ENCODE measurements at regions not wholly inside any gene's neighbourhood (a gene's known extent, or its start where the extent isn't known, plus 50 kb on each side); places are given as distances from the start of the nearest gene placed in this dataset.

DNA sequence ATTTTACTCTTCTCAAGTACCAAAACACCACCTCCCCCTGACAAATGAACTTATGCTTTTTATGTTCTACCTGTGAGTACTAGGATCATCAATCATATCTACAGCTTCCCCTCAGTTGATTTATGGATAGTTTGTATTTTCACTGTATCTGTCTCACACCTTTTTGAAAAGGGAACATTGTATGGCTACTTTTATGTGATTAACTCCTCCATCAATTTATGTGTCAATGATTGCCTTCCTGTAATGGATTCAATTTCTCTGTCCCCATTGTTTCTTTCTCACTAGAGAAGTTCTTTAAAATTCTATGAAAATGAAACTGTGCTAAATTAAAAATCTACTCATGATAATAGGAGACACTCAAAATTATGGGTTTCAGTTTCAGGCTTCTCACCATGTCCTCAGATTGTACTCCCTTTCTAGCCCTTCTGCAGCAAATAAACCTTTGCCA lies 935.0 kb downstream of the TRIB2 start:
- H3K9me3 ChIP-seq (ENCODE audit: low read depth): peaks cover 10% of the 10 kb centered on the region
- Mint-ChIP-seq H3K27me3 (ENCODE audit: insufficient read depth, low read depth) (peaks cover 7% of the 10 kb centered on the region), H3K4me3 (no peak overlapping the region)

GRCh38 chr2:13652531-13653313 lies 936.0 kb downstream of the TRIB2 start:
- H3K36me3 ChIP-seq: no peaks in the 10 kb centered on the region
- no peak overlapping the region for H2AFZ ChIP-seq (replicated peaks)
- H3K79me2 ChIP-seq (ENCODE audit: low read depth): no peaks in the 10 kb centered on the region
- Mint-ChIP-seq H3K27me3 (ENCODE audit: insufficient read depth, low read depth) (peaks cover 7% of the 10 kb centered on the region), H3K9me3 (no peaks in the 10 kb centered on the region), H3K4me3 (no peak overlapping the region), H3K4me1 (peaks cover 9% of the 10 kb centered on the region), H3K27ac (no peak overlapping the region), H3K36me3 (no peaks in the 10 kb centered on the region)
- H3K4me2 ChIP-seq: no peak overlapping the region
- H3K4me3 ChIP-seq: no peak overlapping the region
- no peaks in the 10 kb centered on the region for H3F3A ChIP-seq (ENCODE audit: low read depth)
- H4K20me1 ChIP-seq (ENCODE audit: low read depth): no peaks in the 10 kb centered on the region
- H3K9ac ChIP-seq: no peak overlapping the region
- no peak overlapping the region for H3K27ac ChIP-seq
- no peaks in the 10 kb centered on the region for H3K4me1 ChIP-seq
- peaks cover under 1% of the 10 kb centered on the region for H3K9me3 ChIP-seq (ENCODE audit: low read depth)
- H3K27me3 ChIP-seq: no peaks in the 10 kb centered on the region
- DNase-seq (ENCODE audit: low spot score): no peak
- TF ChIP-seq EZH2 (IDR thresholded peaks at IDR 0.05) (no peak), EZH2phosphoT487 (IDR thresholded peaks at IDR 0.05) (no peak)
- TF ChIP-seq, protein P1, sequence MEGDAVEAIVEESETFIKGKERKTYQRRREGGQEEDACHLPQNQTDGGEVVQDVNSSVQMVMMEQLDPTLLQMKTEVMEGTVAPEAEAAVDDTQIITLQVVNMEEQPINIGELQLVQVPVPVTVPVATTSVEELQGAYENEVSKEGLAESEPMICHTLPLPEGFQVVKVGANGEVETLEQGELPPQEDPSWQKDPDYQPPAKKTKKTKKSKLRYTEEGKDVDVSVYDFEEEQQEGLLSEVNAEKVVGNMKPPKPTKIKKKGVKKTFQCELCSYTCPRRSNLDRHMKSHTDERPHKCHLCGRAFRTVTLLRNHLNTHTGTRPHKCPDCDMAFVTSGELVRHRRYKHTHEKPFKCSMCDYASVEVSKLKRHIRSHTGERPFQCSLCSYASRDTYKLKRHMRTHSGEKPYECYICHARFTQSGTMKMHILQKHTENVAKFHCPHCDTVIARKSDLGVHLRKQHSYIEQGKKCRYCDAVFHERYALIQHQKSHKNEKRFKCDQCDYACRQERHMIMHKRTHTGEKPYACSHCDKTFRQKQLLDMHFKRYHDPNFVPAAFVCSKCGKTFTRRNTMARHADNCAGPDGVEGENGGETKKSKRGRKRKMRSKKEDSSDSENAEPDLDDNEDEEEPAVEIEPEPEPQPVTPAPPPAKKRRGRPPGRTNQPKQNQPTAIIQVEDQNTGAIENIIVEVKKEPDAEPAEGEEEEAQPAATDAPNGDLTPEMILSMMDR (IDR thresholded peaks at IDR 0.05): no peak

More for the DNA sequence above, 935.0 kb downstream of the TRIB2 start:
- H3K4me2 ChIP-seq: no peak overlapping the region
- H3K4me1 ChIP-seq: no peaks in the 10 kb centered on the region
- H3K27me3 ChIP-seq: no peaks in the 10 kb centered on the region
- peaks cover 9% of the 10 kb centered on the region for H3K4me1 Mint-ChIP-seq
- no peak overlapping the region for H3K9ac ChIP-seq
- no peaks in the 10 kb centered on the region for H4K20me1 ChIP-seq (ENCODE audit: low read depth)
- no peak overlapping the region for H3K27ac Mint-ChIP-seq
- H3K27ac ChIP-seq: no peak overlapping the region
- H3K36me3 ChIP-seq: no peaks in the 10 kb centered on the region
- H3F3A ChIP-seq (ENCODE audit: low read depth): no peaks in the 10 kb centered on the region
- no peak overlapping the region for H2AFZ ChIP-seq (replicated peaks)
- no peaks in the 10 kb centered on the region for H3K36me3 Mint-ChIP-seq
- no peak overlapping the region for H3K4me3 ChIP-seq
- no peak for DNase-seq (ENCODE audit: low spot score)
- H3K79me2 ChIP-seq (ENCODE audit: low read depth): no peaks in the 10 kb centered on the region
- TF ChIP-seq EZH2phosphoT487 (IDR thresholded peaks at IDR 0.05) (no peak), EZH2 (IDR thresholded peaks at IDR 0.05) (no peak)
- TF ChIP-seq, protein P1 (IDR thresholded peaks at IDR 0.05): no peak
- no peaks in the 10 kb centered on the region for H3K9me3 Mint-ChIP-seq

DNA sequence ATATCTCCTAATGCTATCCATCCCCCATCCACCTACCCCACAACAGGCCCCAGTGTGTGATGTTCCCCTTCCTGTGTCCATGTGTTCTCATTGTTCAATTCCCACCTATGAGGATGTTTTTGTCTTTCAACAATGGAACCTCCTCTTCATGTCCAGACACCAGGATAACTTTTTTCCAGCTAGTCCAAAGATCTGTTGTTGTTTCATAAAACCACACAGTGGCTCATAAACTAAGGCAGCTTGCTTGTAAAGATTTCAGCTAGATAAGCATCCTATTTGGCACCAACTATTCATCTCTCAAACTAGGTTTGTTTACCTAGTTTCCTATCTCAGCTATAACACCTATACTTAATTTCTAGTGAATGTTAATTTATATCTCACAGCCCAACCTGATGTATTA lies 937.7 kb downstream of the TRIB2 start:
- no peaks in the 10 kb centered on the region for H4K20me1 ChIP-seq (ENCODE audit: low read depth)
- no peak overlapping the region for H2AFZ ChIP-seq (replicated peaks)
- TF ChIP-seq EZH2phosphoT487 (IDR thresholded peaks at IDR 0.05) (no peak), EZH2 (IDR thresholded peaks at IDR 0.05) (no peak)
- TF ChIP-seq, protein P1 (IDR thresholded peaks at IDR 0.05): no peak
- H3K79me2 ChIP-seq (ENCODE audit: low read depth): no peaks in the 10 kb centered on the region
- H3K4me3 Mint-ChIP-seq: no peak overlapping the region
- H3K4me1 ChIP-seq: no peaks in the 10 kb centered on the region
- H3K4me3 ChIP-seq: no peak overlapping the region
- no peaks in the 10 kb centered on the region for H3F3A ChIP-seq (ENCODE audit: low read depth)
- no peak overlapping the region for H3K27ac Mint-ChIP-seq
- H3K36me3 ChIP-seq: no peaks in the 10 kb centered on the region
- no peaks in the 10 kb centered on the region for H3K27me3 ChIP-seq
- no peaks in the 10 kb centered on the region for H3K36me3 Mint-ChIP-seq
- H3K27me3 Mint-ChIP-seq (ENCODE audit: insufficient read depth, low read depth): peaks cover 3% of the 10 kb centered on the region
- no peak for DNase-seq (ENCODE audit: low spot score)
- H3K9me3 ChIP-seq (ENCODE audit: low read depth): peaks cover 3% of the 10 kb centered on the region
- no peaks in the 10 kb centered on the region for H3K9me3 Mint-ChIP-seq
- H3K27ac ChIP-seq: no peak overlapping the region
- H3K4me1 Mint-ChIP-seq: peaks cover 4% of the 10 kb centered on the region
- H3K9ac ChIP-seq: no peak overlapping the region
- no peak overlapping the region for H3K4me2 ChIP-seq
